Psoas muscle (tissue), 7 donors: ENCODE measurements at regions not wholly inside any gene's neighbourhood (a gene's known extent, or its start where the extent isn't known, plus 50 kb on each side); places are given as distances from the start of the nearest gene placed in this dataset.
A peak's percentile ranks its signal among the peaks of the same experiment; 100 is the strongest.
"Not testable (repeated sequence)": the region's sequence is repeated elsewhere in the genome, so short reads cannot be mapped to it uniquely, and the experiment has no call there.

Experiments used
- ATAC-seq, 4 donors: fragments of 200-7000 bp; cut with Tn5 transposase; one replicate each; pipeline ENCODE4 v1.9.1; 2020; ENCODE audit warnings: moderate library complexity in 3 of 4, mild to moderate bottlenecking in 2 of 4
- DNase-seq, 2 donors: peaks; one replicate each; pipeline ENCODE4 v3.0.0-alpha.2; 2020
- H3K27ac ChIP-seq: fragments of 200-600 bp; one replicate; pipeline ENCODE4 v1.8.0; 2022
- H3K27me3 ChIP-seq, 3 donors: fragments of 200-600 bp in 1 of 3; one replicate each; pipeline versions ENCODE4 v1.6.1 to v1.8.0; 2013 to 2022; ENCODE audit warnings: low read length in 2 of 3, mild to moderate bottlenecking in 2 of 3, moderate library complexity in 1 of 3; ENCODE audit not compliant: insufficient read depth in 3 of 3
- H3K36me3 ChIP-seq, 2 donors: fragments of 200-600 bp in 1 of 2; one replicate each; pipeline versions ENCODE4 v1.6.1 to v1.8.0; 2013 to 2022; ENCODE audit warnings: low read depth in 1 of 2, mild to moderate bottlenecking in 1 of 2, moderate library complexity in 1 of 2; ENCODE audit not compliant: insufficient read depth in 1 of 2
- H3K4me1 ChIP-seq: fragments of 200-600 bp; one replicate; pipeline ENCODE4 v1.8.0; 2022
- H3K4me3 ChIP-seq: fragments of 200-600 bp; one replicate; pipeline ENCODE4 v1.8.0; 2022; ENCODE audit warnings: mild to moderate bottlenecking
- H3K9me3 ChIP-seq: fragments of 200-600 bp; one replicate; pipeline ENCODE4 v1.8.0; 2022
- WGBS, 3 donors: extraction: QIAGEN DNeasy Blood & Tissue Kit; methylation state at CpG; one replicate each; pipeline versions ENCODE4 v1.1.6 to v1.1.7; 2013; 5-methylcytosine and 5-hydroxymethylcytosine counted together
- intact Hi-C, 2 donors: fragments of 100-400 bp; cut with DNase I; formaldehyde crosslinking; loops; one replicate each; pipeline versions ENCODE4 v1.11.0 to v1.14.2; 2022
- TF ChIP-seq, protein P1 (sequence below): fragments of 200-600 bp; IDR thresholded peaks from one replicate; pipeline ENCODE4 v1.8.0; 2022; ENCODE audit warnings: antibody characterized with exemption
- donor health status: healthy with polysubstance abuse.
- donor health status: DM: no; HTN: no; CAD: no; lungs with moderate emphysema.
- donor health status: Bipolar disorder and iron deficiency.
- donor health status: healthy.
- donor health status: DM: yes; HTN: yes; CAD: no.
- donor health status: DM: no; HTN: no; CAD: no.
- donor health status: DM: yes; HTN: yes; CAD: no.

DNA sequence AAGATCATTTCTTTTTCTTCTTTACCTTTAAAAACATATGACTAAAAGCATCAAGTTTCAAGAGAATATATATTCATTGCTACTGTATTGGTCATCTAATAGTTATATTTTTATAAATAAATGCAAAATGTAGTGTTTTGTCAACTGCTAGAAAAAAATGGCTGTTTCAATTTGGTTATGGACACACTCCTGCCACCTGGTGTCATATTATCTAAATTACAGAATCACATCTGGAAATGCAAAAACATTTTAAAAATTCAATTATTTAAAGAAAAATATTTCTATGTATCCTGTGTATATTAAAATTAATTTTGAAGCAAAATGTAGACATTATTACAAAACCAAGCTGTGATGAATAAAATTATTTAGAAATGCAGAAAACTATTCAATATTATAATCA, 329.4 kb upstream of the PCDH18 start:
- ATAC-seq (no peak), DNase-seq (no peak)
- Histone ChIP-seq H3K27me3 (no peaks in the 10 kb centered on the region), H3K4me1 (no peaks in the 10 kb centered on the region), H3K27ac (no peak overlapping the region), H3K4me3 (no peak overlapping the region), H3K36me3 (no peaks in the 10 kb centered on the region), H3K9me3 (no peaks in the 10 kb centered on the region)
- intact Hi-C loops: loop anchor here in 1 of 2 donors (10.0 kb wide), 1 partner anchor 737 kb away; no protein-coding TSS in a partner anchor
- TF ChIP-seq, protein P1, sequence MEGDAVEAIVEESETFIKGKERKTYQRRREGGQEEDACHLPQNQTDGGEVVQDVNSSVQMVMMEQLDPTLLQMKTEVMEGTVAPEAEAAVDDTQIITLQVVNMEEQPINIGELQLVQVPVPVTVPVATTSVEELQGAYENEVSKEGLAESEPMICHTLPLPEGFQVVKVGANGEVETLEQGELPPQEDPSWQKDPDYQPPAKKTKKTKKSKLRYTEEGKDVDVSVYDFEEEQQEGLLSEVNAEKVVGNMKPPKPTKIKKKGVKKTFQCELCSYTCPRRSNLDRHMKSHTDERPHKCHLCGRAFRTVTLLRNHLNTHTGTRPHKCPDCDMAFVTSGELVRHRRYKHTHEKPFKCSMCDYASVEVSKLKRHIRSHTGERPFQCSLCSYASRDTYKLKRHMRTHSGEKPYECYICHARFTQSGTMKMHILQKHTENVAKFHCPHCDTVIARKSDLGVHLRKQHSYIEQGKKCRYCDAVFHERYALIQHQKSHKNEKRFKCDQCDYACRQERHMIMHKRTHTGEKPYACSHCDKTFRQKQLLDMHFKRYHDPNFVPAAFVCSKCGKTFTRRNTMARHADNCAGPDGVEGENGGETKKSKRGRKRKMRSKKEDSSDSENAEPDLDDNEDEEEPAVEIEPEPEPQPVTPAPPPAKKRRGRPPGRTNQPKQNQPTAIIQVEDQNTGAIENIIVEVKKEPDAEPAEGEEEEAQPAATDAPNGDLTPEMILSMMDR: peak; percentile 41

DNA sequence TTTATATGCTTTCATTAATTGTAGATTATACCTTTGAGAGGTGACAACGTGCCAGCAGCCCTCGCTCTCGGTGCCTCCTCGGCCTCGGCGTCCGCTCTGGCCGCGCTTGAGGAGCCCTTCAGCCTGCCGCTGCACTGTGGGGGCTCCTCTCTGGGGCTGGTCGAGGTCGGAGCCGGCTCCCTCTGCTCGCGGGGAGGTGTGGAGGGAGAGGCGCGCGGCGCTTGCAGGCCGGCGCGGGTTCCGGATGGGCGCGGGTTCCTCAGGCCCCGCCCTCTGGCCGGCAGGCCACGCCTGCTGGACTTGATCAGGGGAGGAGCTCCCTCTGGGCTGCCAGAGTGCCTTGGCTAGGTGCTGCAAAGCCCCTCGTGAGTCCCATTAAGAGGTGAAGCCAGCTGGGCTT, 321.1 kb upstream of the PCDH18 start:
- Histone ChIP-seq H3K4me1 (no peaks in the 10 kb centered on the region), H3K4me3 (no peak overlapping the region), H3K9me3 (peaks cover 4% of the 10 kb centered on the region), H3K27ac (no peak overlapping the region), H3K27me3 (no peaks in the 10 kb centered on the region), H3K36me3 (no peaks in the 10 kb centered on the region)
- intact Hi-C loops: no loop called here
- ATAC-seq (no peak), DNase-seq (no peak)
- TF ChIP-seq, protein P1: no peak
- 93 to 96% (median 95%) methylated on average over 25 to 29 of the region's 29 CpGs for WGBS, 3 donors

DNA sequence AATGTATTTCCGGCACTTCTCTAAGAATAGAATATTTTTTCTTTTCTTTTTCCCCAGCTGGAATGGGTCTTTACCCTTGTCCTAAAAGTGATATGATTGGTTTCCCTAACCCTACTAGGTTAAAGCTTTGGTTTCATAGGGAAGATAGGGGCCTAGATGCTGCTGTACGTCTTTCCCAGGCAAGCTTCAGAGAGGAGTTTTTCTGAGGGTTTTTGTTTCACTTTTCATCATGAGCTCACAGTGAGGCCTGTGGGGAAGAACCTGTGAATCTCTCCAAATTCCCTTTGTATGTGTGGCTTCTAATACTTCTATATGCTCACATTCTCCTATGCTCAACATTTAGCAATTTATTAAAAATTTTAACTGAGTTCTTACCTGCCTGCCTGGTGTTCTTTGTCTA, 320.0 kb upstream of the PCDH18 start:
- WGBS, 3 donors: 89 to 98% (median 92%) methylated on average over 2 of the region's 2 CpGs
- Histone ChIP-seq H3K9me3 (peaks cover 4% of the 10 kb centered on the region), H3K36me3 (no peaks in the 10 kb centered on the region), H3K27me3 (no peaks in the 10 kb centered on the region), H3K4me3 (no peak overlapping the region), H3K27ac (no peak overlapping the region), H3K4me1 (no peaks in the 10 kb centered on the region)
- ATAC-seq (no peak), DNase-seq (no peak)
- TF ChIP-seq, protein P1: no peak
- intact Hi-C loops: no loop called here

DNA sequence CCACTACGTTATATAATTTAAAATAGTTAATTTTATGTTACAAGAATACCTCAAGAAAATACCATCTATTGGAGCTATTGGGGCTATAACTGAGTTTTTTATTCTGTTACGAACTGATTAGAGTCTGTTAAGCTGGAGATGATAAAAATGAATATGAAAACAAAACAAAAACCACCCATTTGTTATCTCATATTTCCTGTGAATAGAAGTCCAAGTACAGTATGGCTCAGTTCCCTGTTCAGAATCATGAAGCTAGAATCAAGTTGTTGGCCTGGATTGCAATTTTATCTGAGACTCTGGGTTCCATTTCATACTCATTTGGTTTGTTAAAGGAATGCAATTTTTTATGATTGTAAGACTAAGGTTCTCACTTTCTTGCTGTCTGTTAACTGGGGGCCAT, 319.1 kb upstream of the PCDH18 start:
- DNase-seq (no peak), ATAC-seq (no peak)
- 47 to 70% (median 69%) methylated on average over 2 of the region's 2 CpGs for WGBS, 3 donors
- intact Hi-C loops: no loop called here
- H3K4me3 ChIP-seq: no peak overlapping the region
- H3K27me3 ChIP-seq: no peaks in the 10 kb centered on the region
- H3K27ac ChIP-seq: no peak overlapping the region
- TF ChIP-seq, protein P1: no peak
- no peaks in the 10 kb centered on the region for H3K4me1 ChIP-seq
- H3K36me3 ChIP-seq: no peaks in the 10 kb centered on the region
- peaks cover 4% of the 10 kb centered on the region for H3K9me3 ChIP-seq

DNA sequence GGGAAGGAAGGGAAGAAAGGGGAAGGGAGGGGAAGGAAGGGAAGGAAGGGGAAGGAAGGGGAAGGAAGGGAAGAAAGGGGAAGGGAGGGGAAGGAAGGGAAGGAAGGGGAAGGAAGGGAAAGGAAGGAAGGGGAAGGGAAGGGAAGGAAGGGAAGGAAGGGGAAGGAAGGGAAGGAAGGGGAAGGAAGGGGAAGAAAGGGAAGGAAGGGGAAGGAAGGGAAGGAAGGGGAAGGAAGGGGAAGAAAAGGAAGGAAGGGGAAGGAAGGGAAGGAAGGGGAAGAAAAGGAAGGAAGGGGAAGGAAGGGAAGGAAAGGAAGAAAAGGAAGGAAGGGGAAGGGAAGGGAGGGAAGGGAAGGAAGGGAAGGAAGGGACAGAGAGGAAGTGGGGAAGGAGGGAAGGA, 295.7 kb upstream of the PCDH18 start:
- H3K4me3 ChIP-seq, H3K9me3 ChIP-seq, H3K4me1 ChIP-seq, DNase-seq, H3K36me3 ChIP-seq, ATAC-seq, H3K27ac ChIP-seq, H3K27me3 ChIP-seq: not testable (repeated sequence)
- intact Hi-C loops: loop anchor here in 1 of 2 donors (10.0 kb wide), 1 partner anchor 357 kb away; no protein-coding TSS in a partner anchor
